IMR-90 (cell line): ENCODE measurements at regions not wholly inside any gene's neighbourhood (a gene's known extent, or its start where the extent isn't known, plus 50 kb on each side); places are given as distances from the start of the nearest gene placed in this dataset.
"Not testable (repeated sequence)": the region's sequence is repeated elsewhere in the genome, so short reads cannot be mapped to it uniquely, and the experiment has no call there.

ENCODE experiments used
- ATAC-seq: fragments of 200-7000 bp; cut with Tn5 transposase; 2 replicates; pipeline ENCODE4 v1.9.1; 2020; ENCODE audit warnings: low read depth, mild to moderate bottlenecking, moderate library complexity
- BruUV-seq: library from RNA; stranded (reverse); fragments of 400-500 nt; replicated peaks from 2 replicates; lab custom pipeline; 2021; lab: Mats Ljungman, UMichigan
- CTCF ChIA-PET: fragments of 300-600 bp; formaldehyde crosslinking; extraction: SDS; loops from one replicate; lab custom pipeline; 2021; ENCODE audit warnings: antibody characterized with exemption; lab: Yijun Ruan, JAX
- POLR2A ChIA-PET: fragments of 300-600 bp; sonication (Branson Sonifier 250); formaldehyde crosslinking; loops from one replicate; lab custom pipeline; 2022; ENCODE audit warnings: antibody characterized with exemption; ENCODE audit not compliant: unreplicated experiment; lab: Charles Lee
- DNase-seq: peaks from one replicate; pipeline ENCODE4 v3.0.0; 2013
- H2AFZ ChIP-seq: replicated peaks from 2 replicates; pipeline ENCODE3; 2013; ENCODE audit warnings: low read length, mild to moderate bottlenecking; ENCODE audit not compliant: poor library complexity
- H2AK5ac ChIP-seq: 2 replicates; pipeline ENCODE4 v1.6.1; 2013; ENCODE audit warnings: low read depth, low read length, inconsistent platforms
- H2AK9ac ChIP-seq: replicated peaks from 2 replicates; pipeline ENCODE3; 2013; ENCODE audit warnings: mild to moderate bottlenecking, low read depth, low read length, moderate library complexity; ENCODE audit not compliant: poor library complexity
- H2BK120ac ChIP-seq: 2 replicates; pipeline ENCODE4 v1.6.1; 2013; ENCODE audit warnings: low read depth, low read length, inconsistent platforms
- H2BK15ac ChIP-seq: 3 replicates; pipeline ENCODE4 v1.6.1; 2013; ENCODE audit warnings: low read depth, low read length, inconsistent platforms
- H2BK20ac ChIP-seq: 2 replicates; pipeline ENCODE4 v1.6.1; 2013; ENCODE audit warnings: low read depth, mild to moderate bottlenecking, inconsistent platforms, low read length, moderate library complexity
- H2BK5ac ChIP-seq: 2 replicates; pipeline ENCODE4 v1.6.1; 2013; ENCODE audit warnings: mild to moderate bottlenecking, low read depth, low read length, inconsistent platforms; ENCODE audit not compliant: poor library complexity, severe bottlenecking
- H3K14ac ChIP-seq: replicated peaks from 2 replicates; pipeline ENCODE4 v1.6.1; 2013; ENCODE audit warnings: low read depth, low read length, inconsistent platforms
- H3K18ac ChIP-seq: 2 replicates; pipeline ENCODE4 v1.6.1; 2013; ENCODE audit warnings: low read depth, low read length, control low read depth
- H3K23ac ChIP-seq: 2 replicates; pipeline ENCODE4 v1.6.1; 2013; ENCODE audit warnings: low read depth, low read length, inconsistent platforms
- H3K27ac ChIP-seq: 2 replicates; pipeline ENCODE4 v1.5.1; 2013; ENCODE audit warnings: mild to moderate bottlenecking, control low read depth, low read length; ENCODE audit not compliant: insufficient read depth
- H3K27me3 ChIP-seq: 2 replicates; pipeline ENCODE4 v1.6.1; 2013; ENCODE audit warnings: low read length; ENCODE audit not compliant: control insufficient read depth, insufficient read depth
- H3K36me3 ChIP-seq: 2 replicates; pipeline ENCODE4 v1.6.1; 2013; ENCODE audit warnings: low read length, mixed read lengths; ENCODE audit not compliant: control insufficient read depth, insufficient read depth
- H3K4ac ChIP-seq: 2 replicates; pipeline ENCODE4 v1.6.1; 2013; ENCODE audit warnings: low read depth, low read length, inconsistent platforms
- H3K4me1 ChIP-seq: 2 replicates; pipeline ENCODE4 v1.6.1; 2013; ENCODE audit warnings: low read length, mixed read lengths; ENCODE audit not compliant: control insufficient read depth, insufficient read depth
- H3K4me2 ChIP-seq: 2 replicates; pipeline ENCODE4 v1.6.1; 2013; ENCODE audit warnings: low read depth, mild to moderate bottlenecking, control low read depth, low read length, moderate library complexity
- H3K4me3 ChIP-seq: 2 replicates; pipeline ENCODE4 v1.5.1; 2013; ENCODE audit warnings: low read depth, mild to moderate bottlenecking, control low read depth, low read length, moderate library complexity; ENCODE audit not compliant: insufficient read depth
- H3K56ac ChIP-seq: 2 replicates; pipeline ENCODE4 v1.6.1; 2013; ENCODE audit warnings: low read length, inconsistent platforms; ENCODE audit not compliant: insufficient read depth; ENCODE audit errors: extremely low read depth
- H3K79me1 ChIP-seq, 2 experiments: 2 replicates each; pipeline ENCODE4 v1.6.1; 2013; ENCODE audit warnings: low read length in 2 of 2, inconsistent platforms in 1 of 2, low read depth in 1 of 2
- H3K9ac ChIP-seq: 2 replicates; pipeline ENCODE4 v1.6.1; 2013; ENCODE audit warnings: low read depth, low read length, control low read depth
- H3K9me1 ChIP-seq: 2 replicates; pipeline ENCODE4 v1.6.1; 2013; ENCODE audit warnings: low read length, inconsistent platforms; ENCODE audit not compliant: insufficient read depth
- H3K9me3 ChIP-seq: 2 replicates; pipeline ENCODE4 v1.6.1; 2013; ENCODE audit warnings: low read length; ENCODE audit not compliant: control insufficient read depth, insufficient read depth
- H4K20me1 ChIP-seq: 2 replicates; pipeline ENCODE4 v1.6.1; 2013; ENCODE audit warnings: low read length, inconsistent platforms; ENCODE audit not compliant: insufficient read depth
- H4K5ac ChIP-seq: 2 replicates; pipeline ENCODE4 v1.6.1; 2013; ENCODE audit warnings: mild to moderate bottlenecking, low read depth, low read length, control low read depth
- H4K8ac ChIP-seq, 2 experiments: 2 replicates each; pipeline ENCODE4 v1.6.1; 2013; ENCODE audit warnings: low read depth in 2 of 2, low read length in 2 of 2, control low read depth in 1 of 2, inconsistent platforms in 1 of 2
- H4K91ac ChIP-seq: 2 replicates; pipeline ENCODE4 v1.6.1; 2013; ENCODE audit warnings: low read depth, low read length, inconsistent platforms; ENCODE audit not compliant: insufficient read depth
- WGBS, 2 experiments: methylation state at CpG; one replicate each; pipeline versions ENCODE4 v1.1.5 to v1.1.7; 2013; ENCODE audit warnings: missing lambda C conversion rate in 2 of 2; ENCODE audit not compliant: insufficient read length in 1 of 2; ENCODE audit errors: extremely low coverage in 2 of 2; 5-methylcytosine and 5-hydroxymethylcytosine counted together
- dilution Hi-C: fragments of 300-500 bp; cut with HindIII; formaldehyde crosslinking; loops from one replicate; pipeline ENCODE4 v1.14.3; 2018; ENCODE audit warnings: low sequenced_read_pairs; ENCODE audit not compliant: unreplicated experiment
- in situ Hi-C: fragments of 300-500 bp; cut with MboI; formaldehyde crosslinking; loops from 3 replicates; pipeline ENCODE4 v1.14.3; 2019; ENCODE audit warnings: low sequenced_read_pairs, inconsistent platforms, mixed read lengths
- intact Hi-C: fragments of 100-400 bp; cut with micrococcal nuclease; formaldehyde crosslinking; loops from 2 replicates; pipeline ENCODE4 v1.10.0; 2022

GRCh38 chr4:49618436-49618835 lies 632.4 kb downstream of the CWH43 start:
- intact Hi-C loops, H3K14ac ChIP-seq, CTCF ChIA-PET, POLR2A ChIA-PET, H2BK15ac ChIP-seq, H4K8ac ChIP-seq, H3K79me1 ChIP-seq, ATAC-seq, BruUV-seq, H2AK9ac ChIP-seq, H3K9me1 ChIP-seq, H3K4me3 ChIP-seq, H3K18ac ChIP-seq, H3K4me2 ChIP-seq, H2AFZ ChIP-seq, dilution Hi-C loops, in situ Hi-C loops, H3K9ac ChIP-seq, H3K4ac ChIP-seq, H3K9me3 ChIP-seq, H2BK20ac ChIP-seq, H3K23ac ChIP-seq, H3K36me3 ChIP-seq, H3K27me3 ChIP-seq, H2BK5ac ChIP-seq, H4K20me1 ChIP-seq, H2BK120ac ChIP-seq, H3K56ac ChIP-seq, DNase-seq, H2AK5ac ChIP-seq, H3K27ac ChIP-seq, H3K4me1 ChIP-seq, H4K91ac ChIP-seq, H4K5ac ChIP-seq: not testable (repeated sequence)
- WGBS, 2 experiments = 20% methylated on average over 1 of the region's 12 CpGs; no CpG with 5 or more reads in 1 of the 2 experiments

- H2BK5ac ChIP-seq, H3K79me1 ChIP-seq, H4K20me1 ChIP-seq, H2BK20ac ChIP-seq, H3K27me3 ChIP-seq, BruUV-seq, dilution Hi-C loops, H4K5ac ChIP-seq, intact Hi-C loops, CTCF ChIA-PET, H2BK120ac ChIP-seq, H3K4me2 ChIP-seq, H3K4me1 ChIP-seq, H3K23ac ChIP-seq, H3K56ac ChIP-seq, H3K27ac ChIP-seq, H2BK15ac ChIP-seq, H4K8ac ChIP-seq, POLR2A ChIA-PET, H2AK5ac ChIP-seq, in situ Hi-C loops, H3K9ac ChIP-seq, H3K14ac ChIP-seq, H3K4me3 ChIP-seq, H3K36me3 ChIP-seq, H3K9me1 ChIP-seq, H3K18ac ChIP-seq, H2AK9ac ChIP-seq, ATAC-seq, DNase-seq, H4K91ac ChIP-seq, H3K9me3 ChIP-seq, H2AFZ ChIP-seq, H3K4ac ChIP-seq: not testable (repeated sequence)
- WGBS, 2 experiments = no CpG with 5 or more reads among the region's 12 CpGs
These were observed 640.4 kb downstream of the CWH43 start for GRCh38 chr4:49626478-49626877.
